Hematopoietic multipotent progenitor cell treated with erythropoietin and hydrocortisone succinate and interleukin-3 and kit ligand, for 17 days (in vitro differentiated cells): ENCODE measurements at regions not wholly inside any gene's neighbourhood (a gene's known extent, or its start where the extent isn't known, plus 50 kb on each side); places are given as distances from the start of the nearest gene placed in this dataset.

Experiments used
- DNase-seq: peaks from one replicate; pipeline ENCODE4 v3.0.0-alpha.2; 2015; ENCODE audit warnings: low spot score

GRCh38 chr3:193827871-193828270 is 234.9 kb downstream of the OPA1 start:
- DNase-seq: no peak

- no peak for DNase-seq
These were observed 235.5 kb downstream of the OPA1 start for GRCh38 chr3:193828477-193828876.

- no peak for DNase-seq
These were observed 236.8 kb downstream of the OPA1 start for GRCh38 chr3:193829781-193830180.

- DNase-seq: no peak
These were observed 237.8 kb downstream of the OPA1 start for GRCh38 chr3:193830791-193831191.

GRCh38 chr3:193831495-193832455 is 238.8 kb downstream of the OPA1 start:
- no peak for DNase-seq

- DNase-seq: no peak
These were observed 239.9 kb downstream of the OPA1 start for GRCh38 chr3:193832833-193833413.

GRCh38 chr3:193833592-193833991 is 240.6 kb downstream of the OPA1 start:
- DNase-seq: no peak

GRCh38 chr3:193835414-193835813 is 242.4 kb downstream of the OPA1 start:
- DNase-seq: no peak

GRCh38 chr3:193836511-193836910 is 243.5 kb downstream of the OPA1 start:
- DNase-seq: no peak

GRCh38 chr3:193836918-193837317 is 243.9 kb downstream of the OPA1 start:
- DNase-seq: no peak

- no peak for DNase-seq
These were observed 244.4 kb downstream of the OPA1 start for GRCh38 chr3:193837347-193837827.

- DNase-seq: no peak
These were observed 247.2 kb downstream of the OPA1 start for GRCh38 chr3:193840111-193840641.

- no peak for DNase-seq
These were observed 248.6 kb downstream of the OPA1 start for GRCh38 chr3:193841581-193841980.

- no peak for DNase-seq
These were observed 249.2 kb downstream of the OPA1 start for GRCh38 chr3:193842029-193842798.

- DNase-seq: no peak
These were observed 249.9 kb downstream of the OPA1 start for GRCh38 chr3:193842832-193843473.

- no peak for DNase-seq
These were observed 250.7 kb downstream of the OPA1 start for GRCh38 chr3:193843474-193844301.

- DNase-seq: no peak
These were observed 251.5 kb downstream of the OPA1 start for GRCh38 chr3:193844472-193844871.

- DNase-seq: no peak
These were observed 252.1 kb downstream of the OPA1 start for GRCh38 chr3:193845144-193845543.

- DNase-seq: no peak
These were observed 253.6 kb downstream of the OPA1 start for GRCh38 chr3:193846569-193846968.

- DNase-seq: no peak
These were observed 254.4 kb downstream of the OPA1 start for GRCh38 chr3:193847402-193847801.

- no peak for DNase-seq
These were observed 255.5 kb downstream of the OPA1 start for GRCh38 chr3:193848547-193848946.
